Activated T-cell treated with anti-CD3 and anti-CD28 coated beads for 4 hours (primary cell): ENCODE measurements at regions not wholly inside any gene's neighbourhood (a gene's known extent, or its start where the extent isn't known, plus 50 kb on each side); places are given as distances from the start of the nearest gene placed in this dataset.

ENCODE experiments used
- DNase-seq: peaks from one replicate; pipeline ENCODE4 v3.0.0-alpha.2; 2020

- no peak for DNase-seq
These were observed 293.1 kb downstream of the ARHGAP12 start for GRCh38 chr10:31635415-31636065.

GRCh38 chr10:31635009-31635408, 293.6 kb downstream of the ARHGAP12 start:
- no peak for DNase-seq

- DNase-seq, result no peak
These were observed 297.6 kb downstream of the ARHGAP12 start for GRCh38 chr10:31630861-31631567.

GRCh38 chr10:31625566-31625965, 303.1 kb downstream of the ARHGAP12 start:
- DNase-seq, result no peak

GRCh38 chr10:31624611-31625010, 304.0 kb downstream of the ARHGAP12 start:
- DNase-seq, result no peak

- no peak for DNase-seq
These were observed 304.7 kb downstream of the ARHGAP12 start for GRCh38 chr10:31623947-31624346.

GRCh38 chr10:31623466-31623865, 304.4 kb downstream of the ZEB1 start:
- no peak for DNase-seq

GRCh38 chr10:31622978-31623377, 304.0 kb downstream of the ZEB1 start:
- no peak for DNase-seq

- DNase-seq, result no peak
These were observed 302.7 kb downstream of the ZEB1 start for GRCh38 chr10:31621733-31622132.

- no peak for DNase-seq
These were observed 301.5 kb downstream of the ZEB1 start for GRCh38 chr10:31620226-31621151.

GRCh38 chr10:31619531-31620061, 300.6 kb downstream of the ZEB1 start:
- no peak for DNase-seq

- no peak for DNase-seq
These were observed 299.7 kb downstream of the ZEB1 start for GRCh38 chr10:31618541-31619291.

GRCh38 chr10:31617757-31618156, 298.7 kb downstream of the ZEB1 start:
- DNase-seq, result no peak

- DNase-seq, result no peak
These were observed 298.1 kb downstream of the ZEB1 start for GRCh38 chr10:31617133-31617532.

GRCh38 chr10:31615129-31615528, 296.1 kb downstream of the ZEB1 start:
- DNase-seq, result no peak

- no peak for DNase-seq
These were observed 295.6 kb downstream of the ZEB1 start for GRCh38 chr10:31614611-31615010.

- DNase-seq, result no peak
These were observed 293.1 kb downstream of the ZEB1 start for GRCh38 chr10:31612082-31612481.

GRCh38 chr10:31611161-31611560, 292.1 kb downstream of the ZEB1 start:
- DNase-seq, result no peak

GRCh38 chr10:31607481-31607880, 288.5 kb downstream of the ZEB1 start:
- no peak for DNase-seq

- DNase-seq, result no peak
These were observed 287.8 kb downstream of the ZEB1 start for GRCh38 chr10:31606841-31607240.

- DNase-seq, result no peak
These were observed 287.0 kb downstream of the ZEB1 start for GRCh38 chr10:31605861-31606525.

- DNase-seq, result no peak
These were observed 286.4 kb downstream of the ZEB1 start for GRCh38 chr10:31605426-31605825.
